Hematopoietic multipotent progenitor cell treated with erythropoietin and hydrocortisone succinate and interleukin-3 and kit ligand, for 4 days (in vitro differentiated cells): ENCODE measurements at regions not wholly inside any gene's neighbourhood (a gene's known extent, or its start where the extent isn't known, plus 50 kb on each side); places are given as distances from the start of the nearest gene placed in this dataset.

ENCODE experiments used
- DNase-seq: peaks from one replicate; pipeline ENCODE4 v3.0.0-alpha.2; 2015

DNA sequence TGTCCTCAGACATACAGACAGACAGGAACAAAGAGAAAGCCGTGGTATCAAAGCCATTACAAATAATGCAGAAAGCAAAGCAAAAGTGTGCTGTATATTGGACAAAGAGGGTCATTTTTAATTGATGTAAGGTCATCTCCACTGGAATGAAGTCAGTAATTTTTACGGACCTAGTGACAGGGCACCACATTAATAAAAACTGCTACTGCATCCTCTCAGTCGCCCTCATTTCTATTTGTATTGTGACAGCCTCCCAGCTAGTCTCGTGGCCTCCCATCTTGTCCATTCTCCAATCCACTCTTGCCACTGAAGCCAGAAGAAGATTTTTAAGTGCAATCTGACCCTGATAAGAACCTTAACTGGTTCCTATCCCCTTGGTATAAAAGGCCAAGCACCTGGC, 132.4 kb downstream of the NUAK1 start:
- DNase-seq: no peak

DNA sequence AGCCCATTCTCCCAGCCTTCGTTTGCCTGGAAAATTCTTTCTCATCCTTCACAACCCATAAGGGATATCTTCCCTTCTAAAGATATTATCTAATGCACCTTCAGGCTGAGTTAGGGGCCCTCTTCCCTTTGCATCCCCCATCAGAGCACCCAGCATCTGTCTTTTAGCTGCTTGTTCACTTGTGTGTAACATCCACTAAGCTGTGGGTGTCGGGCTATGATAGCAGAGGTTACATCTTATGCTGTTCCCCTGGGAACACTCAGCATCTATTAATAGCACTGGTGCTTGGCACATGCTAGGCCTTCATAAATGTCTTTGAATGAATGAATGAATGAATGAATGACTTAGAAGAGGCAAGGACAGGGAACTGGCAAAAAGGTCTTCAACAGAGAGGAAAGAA, 131.8 kb downstream of the NUAK1 start:
- no peak for DNase-seq

DNA sequence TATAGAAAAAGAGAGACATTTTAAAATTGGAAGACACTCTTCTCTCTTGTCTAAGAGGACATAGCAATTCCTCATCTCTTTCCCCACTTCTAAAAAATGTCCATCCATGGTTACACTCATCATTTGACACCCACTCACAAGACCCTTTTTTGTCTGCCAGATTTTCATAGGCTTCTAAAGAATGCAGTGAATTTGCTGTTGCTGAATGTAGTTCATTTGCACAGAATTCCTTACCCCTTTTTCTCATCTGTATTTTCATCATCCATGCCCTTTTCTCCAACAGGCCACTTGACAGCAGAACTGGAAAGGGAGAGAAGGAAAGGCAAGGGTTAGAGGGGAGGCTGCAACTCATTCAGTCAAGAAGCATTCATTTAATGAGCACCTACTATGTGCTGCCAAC, 128.0 kb downstream of the NUAK1 start:
- no peak for DNase-seq
